PFSK-1 (cell line): ENCODE measurements at regions not wholly inside any gene's neighbourhood (a gene's known extent, or its start where the extent isn't known, plus 50 kb on each side); places are given as distances from the start of the nearest gene placed in this dataset.

Experiments used
- POLR2AphosphoS5 ChIP-seq: IDR thresholded peaks from 2 replicates; pipeline ENCODE4 v1.6.1; 2012; ENCODE audit warnings: low read depth, mild to moderate bottlenecking, control low read depth, low read length, moderate library complexity
- SIN3A ChIP-seq: IDR thresholded peaks from 2 replicates; pipeline ENCODE4 v1.6.1; 2012; ENCODE audit warnings: mild to moderate bottlenecking, low read length, moderate library complexity, borderline replicate concordance; ENCODE audit not compliant: insufficient read depth
- TAF1 ChIP-seq: IDR thresholded peaks from 2 replicates; pipeline ENCODE4 v1.6.1; 2012; ENCODE audit warnings: low read length, control low read depth, borderline replicate concordance; ENCODE audit not compliant: insufficient read depth

GRCh38 chr5:18252559-18252958, 618.3 kb downstream of the TAF11L14 start:
- TF ChIP-seq POLR2AphosphoS5 (no peak), TAF1 (no peak), SIN3A (no peak)
